ENCODE measurements at regions not wholly inside any gene's neighbourhood (a gene's known extent, or its start where the extent isn't known, plus 50 kb on each side); places are given as distances from the start of the nearest gene placed in this dataset.

- DNase-seq (ENCODE audit: low read depth): no peak
- TF ChIP-seq CTCF (IDR thresholded peaks at IDR 0.05; ENCODE audit: insufficient read depth, low read depth, low read length, missing control alignments): no peak
Measured at GRCh38 chr16:65908568-65908967, 457.9 kb upstream of the CDH5 start.

GRCh38 chr16:65905331-65905730 lies 461.2 kb upstream of the CDH5 start:
- no peak for TF ChIP-seq CTCF (IDR thresholded peaks at IDR 0.05; ENCODE audit: insufficient read depth, low read depth, low read length, missing control alignments)
- DNase-seq (ENCODE audit: low read depth): no peak
- no peak overlapping the region for H3K4me3 ChIP-seq (ENCODE audit: low read depth, low read length)

More at GRCh38 chr16:65908568-65908967, 457.9 kb upstream of the CDH5 start:
- no peak overlapping the region for H3K4me3 ChIP-seq (ENCODE audit: low read depth, low read length)

GRCh38 chr16:65896448-65897153 lies 469.9 kb upstream of the CDH5 start:
- H3K4me3 ChIP-seq (ENCODE audit: low read depth, low read length): no peak overlapping the region
- DNase-seq (ENCODE audit: low read depth): no peak
- TF ChIP-seq CTCF (IDR thresholded peaks at IDR 0.05; ENCODE audit: insufficient read depth, low read depth, low read length, missing control alignments): no peak

GRCh38 chr16:65895906-65896305 lies 470.6 kb upstream of the CDH5 start:
- DNase-seq (ENCODE audit: low read depth): no peak
- TF ChIP-seq CTCF (IDR thresholded peaks at IDR 0.05; ENCODE audit: insufficient read depth, low read depth, low read length, missing control alignments): no peak
- H3K4me3 ChIP-seq (ENCODE audit: low read depth, low read length): no peak overlapping the region

- TF ChIP-seq CTCF (IDR thresholded peaks at IDR 0.05; ENCODE audit: insufficient read depth, low read depth, low read length, missing control alignments): no peak
- no peak for DNase-seq (ENCODE audit: low read depth)
- no peak overlapping the region for H3K4me3 ChIP-seq (ENCODE audit: low read depth, low read length)
Measured at GRCh38 chr16:65895486-65895885, 471.0 kb upstream of the CDH5 start.

- no peak overlapping the region for H3K4me3 ChIP-seq (ENCODE audit: low read depth, low read length)
- no peak for DNase-seq (ENCODE audit: low read depth)
- no peak for TF ChIP-seq CTCF (IDR thresholded peaks at IDR 0.05; ENCODE audit: insufficient read depth, low read depth, low read length, missing control alignments)
Measured at GRCh38 chr16:65890203-65890602, 476.3 kb upstream of the CDH5 start.

- DNase-seq (ENCODE audit: low read depth): no peak
- H3K4me3 ChIP-seq (ENCODE audit: low read depth, low read length): no peak overlapping the region
- TF ChIP-seq CTCF (IDR thresholded peaks at IDR 0.05; ENCODE audit: insufficient read depth, low read depth, low read length, missing control alignments): no peak
Measured at GRCh38 chr16:65889533-65889966, 476.9 kb upstream of the CDH5 start.
